ENCODE measurements at regions not wholly inside any gene's neighbourhood (a gene's known extent, or its start where the extent isn't known, plus 50 kb on each side); places are given as distances from the start of the nearest gene placed in this dataset.

GRCh38 chr1:96632045-96632664 is 89.4 kb upstream of the PTBP2 start:
- no peak for DNase-seq (ENCODE audit: low spot score)
- H3K4me1 Mint-ChIP-seq (ENCODE audit: low read depth): no peaks in the 10 kb centered on the region
- intact Hi-C loops (cut with micrococcal nuclease): no loop called here
- no peak overlapping the region for H3K27ac Mint-ChIP-seq
- no peak overlapping the region for H3K4me3 Mint-ChIP-seq (ENCODE audit: low read depth)
- no peaks in the 10 kb centered on the region for H3K9me3 Mint-ChIP-seq
- H3K27me3 Mint-ChIP-seq (ENCODE audit: low read depth): no peaks in the 10 kb centered on the region
- no peaks in the 10 kb centered on the region for H3K36me3 Mint-ChIP-seq (ENCODE audit: low read depth)

- no peak overlapping the region for H3K27ac Mint-ChIP-seq
- no peak overlapping the region for H3K4me3 Mint-ChIP-seq (ENCODE audit: low read depth)
- DNase-seq (ENCODE audit: low spot score): no peak
- intact Hi-C loops (cut with micrococcal nuclease): no loop called here
- no peaks in the 10 kb centered on the region for H3K4me1 Mint-ChIP-seq (ENCODE audit: low read depth)
- no peaks in the 10 kb centered on the region for H3K27me3 Mint-ChIP-seq (ENCODE audit: low read depth)
- no peaks in the 10 kb centered on the region for H3K9me3 Mint-ChIP-seq
- no peaks in the 10 kb centered on the region for H3K36me3 Mint-ChIP-seq (ENCODE audit: low read depth)
These were observed 87.9 kb upstream of the PTBP2 start for GRCh38 chr1:96633695-96634094.

- Mint-ChIP-seq H3K36me3 (ENCODE audit: low read depth) (no peaks in the 10 kb centered on the region), H3K27ac (no peak overlapping the region), H3K27me3 (ENCODE audit: low read depth) (no peaks in the 10 kb centered on the region), H3K4me3 (ENCODE audit: low read depth) (no peak overlapping the region), H3K9me3 (no peaks in the 10 kb centered on the region), H3K4me1 (ENCODE audit: low read depth) (no peaks in the 10 kb centered on the region)
- DNase-seq (ENCODE audit: low spot score): no peak
- intact Hi-C loops (cut with micrococcal nuclease): no loop called here
These were observed 86.7 kb upstream of the PTBP2 start for GRCh38 chr1:96634883-96635282.

- H3K27me3 Mint-ChIP-seq (ENCODE audit: low read depth): no peaks in the 10 kb centered on the region
- no peaks in the 10 kb centered on the region for H3K36me3 Mint-ChIP-seq (ENCODE audit: low read depth)
- no peaks in the 10 kb centered on the region for H3K9me3 Mint-ChIP-seq
- intact Hi-C loops (cut with micrococcal nuclease): no loop called here
- no peak for DNase-seq (ENCODE audit: low spot score)
- no peaks in the 10 kb centered on the region for H3K4me1 Mint-ChIP-seq (ENCODE audit: low read depth)
- H3K4me3 Mint-ChIP-seq (ENCODE audit: low read depth): no peak overlapping the region
- no peak overlapping the region for H3K27ac Mint-ChIP-seq
These were observed 80.3 kb upstream of the PTBP2 start for GRCh38 chr1:96641282-96641681.

GRCh38 chr1:96643519-96643918 is 78.1 kb upstream of the PTBP2 start:
- Mint-ChIP-seq H3K36me3 (ENCODE audit: low read depth) (no peaks in the 10 kb centered on the region), H3K27me3 (ENCODE audit: low read depth) (no peaks in the 10 kb centered on the region), H3K4me1 (ENCODE audit: low read depth) (no peaks in the 10 kb centered on the region), H3K9me3 (no peaks in the 10 kb centered on the region), H3K4me3 (ENCODE audit: low read depth) (no peak overlapping the region), H3K27ac (no peak overlapping the region)
- no peak for DNase-seq (ENCODE audit: low spot score)
- intact Hi-C loops (cut with micrococcal nuclease): no loop called here

- Mint-ChIP-seq H3K36me3 (ENCODE audit: low read depth) (no peaks in the 10 kb centered on the region), H3K27me3 (ENCODE audit: low read depth) (no peaks in the 10 kb centered on the region), H3K27ac (no peak overlapping the region), H3K4me1 (ENCODE audit: low read depth) (no peaks in the 10 kb centered on the region), H3K4me3 (ENCODE audit: low read depth) (no peak overlapping the region), H3K9me3 (no peaks in the 10 kb centered on the region)
- intact Hi-C loops (cut with micrococcal nuclease): no loop called here
- no peak for DNase-seq (ENCODE audit: low spot score)
These were observed 72.3 kb upstream of the PTBP2 start for GRCh38 chr1:96649301-96649700.

- H3K27me3 Mint-ChIP-seq (ENCODE audit: low read depth): no peaks in the 10 kb centered on the region
- H3K4me1 Mint-ChIP-seq (ENCODE audit: low read depth): no peaks in the 10 kb centered on the region
- no peak overlapping the region for H3K4me3 Mint-ChIP-seq (ENCODE audit: low read depth)
- intact Hi-C loops (cut with micrococcal nuclease): no loop called here
- no peaks in the 10 kb centered on the region for H3K9me3 Mint-ChIP-seq
- H3K36me3 Mint-ChIP-seq (ENCODE audit: low read depth): no peaks in the 10 kb centered on the region
- no peak for DNase-seq (ENCODE audit: low spot score)
- H3K27ac Mint-ChIP-seq: no peak overlapping the region
These were observed 70.1 kb upstream of the PTBP2 start for GRCh38 chr1:96651517-96651916.

GRCh38 chr1:96660051-96660450 is 61.5 kb upstream of the PTBP2 start:
- Mint-ChIP-seq H3K36me3 (ENCODE audit: low read depth) (no peaks in the 10 kb centered on the region), H3K4me1 (ENCODE audit: low read depth) (no peaks in the 10 kb centered on the region), H3K4me3 (ENCODE audit: low read depth) (no peak overlapping the region), H3K27me3 (ENCODE audit: low read depth) (no peaks in the 10 kb centered on the region), H3K9me3 (peaks cover 6% of the 10 kb centered on the region), H3K27ac (no peak overlapping the region)
- intact Hi-C loops (cut with micrococcal nuclease): no loop called here
- no peak for DNase-seq (ENCODE audit: low spot score)

GRCh38 chr1:96660503-96660902 is 61.1 kb upstream of the PTBP2 start:
- intact Hi-C loops (cut with micrococcal nuclease): no loop called here
- Mint-ChIP-seq H3K4me3 (ENCODE audit: low read depth) (no peak overlapping the region), H3K9me3 (peaks cover 6% of the 10 kb centered on the region), H3K27me3 (ENCODE audit: low read depth) (no peaks in the 10 kb centered on the region), H3K36me3 (ENCODE audit: low read depth) (no peaks in the 10 kb centered on the region), H3K27ac (no peak overlapping the region), H3K4me1 (ENCODE audit: low read depth) (no peaks in the 10 kb centered on the region)
- no peak for DNase-seq (ENCODE audit: low spot score)

Measured in activated T-helper 2 cell treated with anti-CD3 and anti-CD28 coated beads, Interferon-gamma antibody, Interleukin-2, Interleukin-4, amounts not matched to agents 10 μg/mL and 5 μg/mL and 100 μg/mL, durations not matched to agents 14 hours and 24 hours and 36 hours (primary cell).